Brain microvascular endothelial cell (primary cell): ENCODE measurements at regions not wholly inside any gene's neighbourhood (a gene's known extent, or its start where the extent isn't known, plus 50 kb on each side); places are given as distances from the start of the nearest gene placed in this dataset.

Experiments used
- DNase-seq: peaks from one replicate; pipeline ENCODE4 v3.0.0-alpha.2; 2020
- H3K27ac ChIP-seq: fragments of 250-450 bp; sonication (Bioruptor Pico); 2 replicates; pipeline ENCODE4 v1.5.1; 2020; ENCODE audit warnings: mild to moderate bottlenecking, moderate library complexity
- H3K27me3 ChIP-seq: fragments of 250-450 bp; sonication (Bioruptor Pico); replicated peaks from 2 replicates; pipeline ENCODE4 v1.5.1; 2020; ENCODE audit warnings: mild to moderate bottlenecking
- H3K36me3 ChIP-seq: fragments of 250-450 bp; sonication (Bioruptor Pico); replicated peaks from 2 replicates; pipeline ENCODE4 v1.5.1; 2020; ENCODE audit warnings: mild to moderate bottlenecking
- H3K4me3 ChIP-seq: 2 replicates; pipeline ENCODE4 v1.5.1; 2011; ENCODE audit warnings: low read depth, mild to moderate bottlenecking, control low read depth, low read length, moderate library complexity
- in situ Hi-C: cut with HindIII; loops from 2 replicates; pipeline ENCODE4 v1.10.0; 2017; ENCODE audit warnings: low sequenced_read_pairs, low pct_ligation_motif_present
- TF ChIP-seq, protein P1 (sequence below): IDR thresholded peaks from 2 replicates; pipeline ENCODE4 v1.5.1; 2011; ENCODE audit warnings: low read depth, mild to moderate bottlenecking, moderate library complexity, low read length, control low read depth, inconsistent platforms; ENCODE audit errors: missing control alignments

DNA sequence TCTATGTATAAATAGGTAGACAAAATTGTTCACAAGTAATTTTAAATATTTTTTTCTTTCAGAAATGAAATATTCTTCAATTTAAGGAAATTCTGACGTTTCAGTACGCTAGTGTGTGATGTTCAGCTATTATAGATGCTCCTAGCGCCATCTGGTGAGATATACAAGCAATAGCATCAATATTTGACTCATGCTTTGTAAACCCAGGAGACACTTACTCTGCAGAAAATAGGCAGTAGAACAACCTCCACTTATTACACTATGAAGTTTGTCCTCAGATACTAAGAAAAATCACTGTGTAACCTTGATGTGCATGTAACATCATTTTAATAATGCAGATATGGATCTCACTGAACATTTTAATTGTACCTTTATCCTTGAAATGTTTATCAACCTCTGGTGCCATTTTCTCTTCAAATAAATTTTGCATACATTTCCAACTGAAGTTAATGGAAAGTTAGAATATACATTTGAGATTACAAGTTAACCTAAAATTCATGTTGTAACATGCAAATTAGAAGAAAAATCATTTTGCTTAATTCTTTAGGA, 151.5 kb upstream of the FAM3C start:
- no peaks in the 10 kb centered on the region for H3K27me3 ChIP-seq
- H3K4me3 ChIP-seq: no peak overlapping the region
- TF ChIP-seq, protein P1, sequence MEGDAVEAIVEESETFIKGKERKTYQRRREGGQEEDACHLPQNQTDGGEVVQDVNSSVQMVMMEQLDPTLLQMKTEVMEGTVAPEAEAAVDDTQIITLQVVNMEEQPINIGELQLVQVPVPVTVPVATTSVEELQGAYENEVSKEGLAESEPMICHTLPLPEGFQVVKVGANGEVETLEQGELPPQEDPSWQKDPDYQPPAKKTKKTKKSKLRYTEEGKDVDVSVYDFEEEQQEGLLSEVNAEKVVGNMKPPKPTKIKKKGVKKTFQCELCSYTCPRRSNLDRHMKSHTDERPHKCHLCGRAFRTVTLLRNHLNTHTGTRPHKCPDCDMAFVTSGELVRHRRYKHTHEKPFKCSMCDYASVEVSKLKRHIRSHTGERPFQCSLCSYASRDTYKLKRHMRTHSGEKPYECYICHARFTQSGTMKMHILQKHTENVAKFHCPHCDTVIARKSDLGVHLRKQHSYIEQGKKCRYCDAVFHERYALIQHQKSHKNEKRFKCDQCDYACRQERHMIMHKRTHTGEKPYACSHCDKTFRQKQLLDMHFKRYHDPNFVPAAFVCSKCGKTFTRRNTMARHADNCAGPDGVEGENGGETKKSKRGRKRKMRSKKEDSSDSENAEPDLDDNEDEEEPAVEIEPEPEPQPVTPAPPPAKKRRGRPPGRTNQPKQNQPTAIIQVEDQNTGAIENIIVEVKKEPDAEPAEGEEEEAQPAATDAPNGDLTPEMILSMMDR: peak; percentile 58
- peak; percentile 40 for DNase-seq
- H3K36me3 ChIP-seq: no peaks in the 10 kb centered on the region
- H3K27ac ChIP-seq: no peak overlapping the region
- in situ Hi-C loops: loop anchor here (25.0 kb wide), 1 partner anchor 185 kb away; no protein-coding TSS in a partner anchor

DNA sequence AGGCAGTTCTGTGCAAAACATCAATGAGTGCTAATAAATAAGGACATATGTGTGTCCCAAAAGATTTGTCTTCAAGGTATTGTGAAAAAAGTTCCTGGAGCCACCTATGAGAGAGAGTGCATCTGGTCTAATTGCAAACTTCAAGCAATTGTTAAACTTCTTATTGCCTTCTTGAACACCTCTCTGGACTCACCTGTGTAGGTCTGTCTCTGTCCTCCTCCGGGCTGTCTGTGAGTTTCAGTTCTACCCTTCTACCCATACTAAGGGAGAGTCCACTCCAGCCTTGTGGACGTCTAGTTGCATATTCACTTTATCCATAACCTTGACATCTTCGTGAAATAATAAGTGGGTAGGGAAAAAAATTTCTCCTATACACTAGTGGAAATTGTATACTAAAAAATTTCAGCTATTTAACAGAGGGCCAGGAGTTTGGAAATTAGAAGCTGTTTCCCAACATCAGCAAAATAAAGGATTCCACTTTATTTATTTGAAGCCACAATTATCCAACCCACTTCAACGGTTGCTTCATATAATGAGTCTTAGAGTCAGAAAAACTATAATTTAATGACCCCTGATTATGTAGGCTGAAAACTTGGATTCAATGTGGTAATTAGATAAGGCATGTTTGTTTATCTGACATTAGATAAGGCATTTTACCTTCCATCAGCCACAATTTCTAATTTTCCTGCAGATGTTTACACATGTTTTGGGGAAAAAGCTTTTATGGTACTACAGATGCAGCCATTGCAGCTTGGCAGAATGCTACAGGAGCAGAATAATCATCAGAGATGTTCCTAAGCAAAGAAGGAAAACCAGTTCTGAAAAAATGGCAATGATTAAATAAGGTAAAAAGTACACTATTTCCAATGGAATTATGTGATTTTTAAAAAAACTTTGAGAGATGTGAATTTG, 150.8 kb upstream of the FAM3C start:
- no peaks in the 10 kb centered on the region for H3K27me3 ChIP-seq
- DNase-seq: no peak
- H3K4me3 ChIP-seq: no peak overlapping the region
- TF ChIP-seq, protein P1: no peak
- no peaks in the 10 kb centered on the region for H3K36me3 ChIP-seq
- H3K27ac ChIP-seq: peak overlapping the region; percentile 1
- in situ Hi-C loops: loop anchor here (25.0 kb wide), 1 partner anchor 185 kb away; no protein-coding TSS in a partner anchor

DNA sequence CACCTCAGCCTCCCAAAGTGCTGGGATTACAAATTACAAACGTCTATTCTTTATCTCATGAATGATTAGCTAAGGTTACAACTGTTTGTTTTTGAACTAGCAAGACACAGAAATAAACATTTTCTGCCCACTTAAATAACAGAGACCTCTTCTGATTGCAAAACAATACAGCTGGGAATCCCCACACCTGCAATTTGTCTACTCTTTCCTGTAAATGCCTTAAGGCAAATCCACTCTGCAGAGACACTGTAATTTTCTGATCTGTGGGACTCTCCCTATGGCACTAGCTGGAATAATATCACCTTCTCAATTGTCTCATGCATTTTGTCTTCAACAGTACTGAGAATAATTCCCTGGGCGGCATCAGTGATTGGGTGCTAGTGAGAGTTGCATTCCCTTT, 149.3 kb upstream of the FAM3C start:
- TF ChIP-seq, protein P1: no peak
- Histone ChIP-seq H3K27me3 (no peaks in the 10 kb centered on the region), H3K27ac (peak overlapping the region; percentile 46), H3K36me3 (no peaks in the 10 kb centered on the region), H3K4me3 (no peak overlapping the region)
- in situ Hi-C loops: loop anchor here (25.0 kb wide), 1 partner anchor 183 kb away; no protein-coding TSS in a partner anchor
- DNase-seq: no peak

DNA sequence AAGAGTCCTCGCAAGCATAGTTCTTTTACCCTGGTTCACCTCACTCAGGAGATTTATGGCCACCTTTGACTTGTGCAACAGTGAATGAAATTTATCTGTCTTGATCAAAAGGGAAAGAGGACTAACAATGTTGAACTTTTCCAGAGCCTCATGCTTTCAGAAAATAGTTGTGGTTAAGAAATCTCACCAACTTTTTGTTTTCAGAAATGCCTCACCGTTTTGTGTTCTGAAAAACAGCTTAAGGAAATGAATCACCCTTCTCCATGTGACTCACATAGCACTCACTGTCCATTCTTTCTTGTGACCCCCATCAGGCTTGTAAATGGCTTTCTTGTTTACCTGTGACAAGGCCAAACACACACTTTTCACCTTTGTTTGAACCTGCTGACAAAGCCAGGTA, 148.6 kb upstream of the FAM3C start:
- TF ChIP-seq, protein P1: no peak
- H3K27me3 ChIP-seq: no peaks in the 10 kb centered on the region
- peak; percentile 85 for DNase-seq
- H3K4me3 ChIP-seq: no peak overlapping the region
- in situ Hi-C loops: loop anchor here (25.0 kb wide), 1 partner anchor 182 kb away; no protein-coding TSS in a partner anchor
- H3K27ac ChIP-seq: peak overlapping the region; percentile 46
- no peaks in the 10 kb centered on the region for H3K36me3 ChIP-seq

DNA sequence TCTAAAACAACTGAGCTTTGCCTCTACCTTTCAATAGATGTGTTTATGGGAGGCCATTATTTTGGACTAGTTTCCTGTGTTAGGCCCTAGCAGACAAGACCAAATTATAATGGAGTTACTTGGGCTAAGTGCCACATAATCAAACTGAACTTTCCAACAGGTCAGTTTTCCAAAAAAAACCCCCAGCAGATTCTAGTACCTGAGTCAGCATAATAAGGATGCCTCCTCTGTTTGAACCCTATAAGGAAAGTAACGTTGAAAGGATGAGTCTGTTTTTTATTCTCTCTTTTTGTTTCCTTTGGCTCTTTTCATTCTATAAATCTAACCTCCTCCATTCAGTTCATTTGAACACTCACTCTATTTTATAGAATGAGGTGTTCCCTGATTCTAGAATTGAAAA, 148.1 kb upstream of the FAM3C start:
- in situ Hi-C loops: loop anchor here (25.0 kb wide), 1 partner anchor 182 kb away; no protein-coding TSS in a partner anchor
- H3K4me3 ChIP-seq: no peak overlapping the region
- peak overlapping the region; percentile 46 for H3K27ac ChIP-seq
- no peaks in the 10 kb centered on the region for H3K36me3 ChIP-seq
- TF ChIP-seq, protein P1: no peak
- H3K27me3 ChIP-seq: no peaks in the 10 kb centered on the region
- DNase-seq: no peak
